IPS DF 4.7 (cell line): ENCODE measurements at regions not wholly inside any gene's neighbourhood (a gene's known extent, or its start where the extent isn't known, plus 50 kb on each side); places are given as distances from the start of the nearest gene placed in this dataset.

Experiments used
- DNase-seq: peaks from one replicate; pipeline ENCODE4 v3.0.0-alpha.2; 2013; ENCODE audit warnings: low spot score; ENCODE audit errors: extremely low read depth

- no peak for DNase-seq
Measured at GRCh38 chr2:59693231-59693959, 860.1 kb downstream of the BCL11A start.

GRCh38 chr2:59691518-59692190 is 861.8 kb downstream of the BCL11A start:
- DNase-seq, result no peak

DNA sequence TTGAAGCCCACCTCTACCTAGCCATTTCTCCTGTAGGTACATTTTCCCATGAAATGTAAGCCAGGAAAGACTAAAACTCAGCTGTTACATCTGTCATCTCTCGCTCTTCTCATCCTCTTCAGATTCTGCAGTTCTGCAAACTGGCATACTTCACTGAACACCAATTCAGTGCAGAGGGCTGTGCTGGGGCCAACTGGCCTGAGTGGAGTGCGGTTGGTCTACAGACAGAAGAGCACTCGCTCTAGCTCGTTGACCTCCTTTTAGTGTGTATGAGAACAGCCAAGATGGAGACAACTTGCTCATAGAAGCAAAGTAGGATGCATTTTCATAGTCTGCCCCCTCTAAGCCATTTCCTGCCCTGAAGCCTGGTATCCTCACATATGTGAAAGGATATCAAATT is 862.6 kb downstream of the BCL11A start:
- DNase-seq, result no peak

- DNase-seq, result no peak
Measured at GRCh38 chr2:59684771-59685166, 868.7 kb downstream of the BCL11A start.

DNA sequence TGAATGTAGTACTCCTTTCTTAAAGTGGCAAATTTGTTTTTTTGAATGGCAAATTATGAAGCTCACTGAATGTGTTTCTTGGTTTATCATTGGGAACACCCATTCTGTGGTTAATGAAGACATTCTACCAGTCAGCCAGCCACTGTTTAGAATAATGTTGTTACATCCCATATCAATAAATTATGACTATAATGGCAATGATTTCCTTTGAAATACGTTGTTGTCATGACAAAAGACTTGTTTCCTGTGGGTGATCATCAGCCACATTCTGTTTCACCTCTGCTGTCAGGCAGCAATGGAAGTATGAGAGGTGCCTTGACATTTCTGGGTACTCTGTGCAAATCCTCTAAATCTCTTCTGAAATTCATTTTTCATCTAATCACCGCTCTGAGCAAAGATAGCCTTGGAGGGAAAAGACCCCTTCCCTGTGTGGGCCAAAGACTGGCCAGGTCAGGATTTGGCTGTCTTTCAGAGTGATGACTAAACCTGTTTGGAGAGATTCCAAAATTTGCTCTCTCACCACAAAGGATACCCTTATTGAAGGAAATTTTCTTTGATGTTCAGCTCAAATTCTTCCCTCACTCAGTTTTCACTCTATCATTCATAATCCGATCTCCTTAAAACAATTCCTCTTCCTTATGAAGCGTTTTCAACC is 869.2 kb downstream of the BCL11A start:
- DNase-seq, result no peak

DNA sequence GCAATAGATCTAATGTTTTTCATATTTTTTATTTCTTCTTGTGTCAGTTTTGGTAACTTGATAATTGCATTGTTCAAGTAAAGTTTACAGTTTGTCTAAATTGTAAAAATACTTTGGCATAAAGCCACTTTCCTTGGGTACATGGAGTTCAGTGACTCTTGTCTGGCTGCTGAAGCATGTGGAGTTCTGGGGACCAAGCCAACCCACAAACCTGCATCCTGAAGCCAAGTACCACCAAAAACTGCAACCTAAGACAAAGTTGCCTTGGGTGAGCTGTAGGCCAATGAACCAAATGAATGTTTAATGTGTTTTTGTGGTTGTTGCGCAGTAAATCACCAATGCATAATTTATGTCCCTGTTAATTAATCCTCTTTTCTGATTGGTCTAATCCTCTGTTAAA is 872.6 kb downstream of the BCL11A start:
- DNase-seq, result no peak

- no peak for DNase-seq
Measured at GRCh38 chr2:59677158-59677557, 876.3 kb downstream of the BCL11A start.

DNA sequence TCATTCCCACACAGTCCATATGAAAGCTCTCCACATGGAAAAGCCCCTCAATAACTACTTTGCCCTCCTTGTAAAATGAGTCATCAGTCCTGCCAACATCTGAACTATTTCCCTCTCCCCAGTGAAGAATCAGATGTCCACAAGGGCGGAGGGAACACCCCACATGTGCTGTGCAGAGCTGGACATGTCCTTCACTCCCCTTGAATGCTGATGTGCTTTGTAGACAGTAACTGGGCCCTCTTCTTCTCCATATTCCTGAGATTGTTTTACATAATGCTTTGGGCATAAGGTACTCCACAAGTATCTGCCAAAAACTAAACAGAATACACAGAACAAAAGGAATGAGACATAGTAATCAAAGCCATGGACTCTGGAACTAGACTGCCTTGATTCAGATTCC is 879.4 kb downstream of the BCL11A start:
- DNase-seq, result no peak

- DNase-seq, result no peak
Measured at GRCh38 chr2:59665021-59665420, 888.4 kb downstream of the BCL11A start.

- DNase-seq, result no peak
Measured at GRCh38 chr2:59662127-59662861, 891.2 kb downstream of the BCL11A start.

DNA sequence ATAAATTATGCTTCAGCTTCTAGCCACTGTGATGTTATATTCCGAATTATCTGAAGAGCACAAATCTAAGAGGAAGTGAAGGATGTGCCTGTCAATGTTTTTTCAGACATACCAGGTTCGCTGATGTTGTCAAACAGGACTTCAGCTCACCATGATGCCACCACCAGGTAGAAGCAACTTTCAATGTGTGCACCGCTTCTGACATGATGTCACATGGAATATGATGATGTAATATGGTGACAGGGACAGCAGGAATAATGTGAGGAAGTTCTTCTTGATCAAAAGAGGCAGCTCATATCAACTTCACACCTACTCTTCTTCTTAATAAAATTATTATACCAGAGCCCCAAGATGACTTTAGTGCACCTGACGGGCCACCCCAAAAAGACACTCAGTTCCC is 893.2 kb downstream of the BCL11A start:
- no peak for DNase-seq

- DNase-seq, result no peak
Measured at GRCh38 chr2:59658906-59659635, 894.4 kb downstream of the BCL11A start.

GRCh38 chr2:59655809-59656208 is 897.6 kb downstream of the BCL11A start:
- DNase-seq, result no peak

GRCh38 chr2:59654710-59655109 is 898.7 kb downstream of the BCL11A start:
- no peak for DNase-seq

DNA sequence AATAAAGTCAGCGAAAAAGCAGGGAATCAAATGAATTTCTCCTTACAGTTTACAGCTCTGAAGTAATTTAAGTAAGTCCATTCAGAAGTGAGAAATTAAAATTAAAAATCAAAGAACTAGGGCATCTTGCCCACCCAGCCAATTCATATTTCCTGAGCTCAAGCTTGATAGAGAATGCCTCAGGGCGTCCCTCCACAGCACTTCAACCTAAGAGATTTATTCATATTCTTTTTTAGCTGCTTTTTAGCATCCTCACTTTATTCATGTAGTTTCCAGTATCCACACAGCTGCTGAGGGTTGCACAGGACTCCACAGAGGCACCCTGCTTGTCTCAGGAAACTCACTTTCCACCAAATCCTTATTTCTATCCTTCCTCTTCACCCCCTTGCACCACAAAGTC is 900.3 kb downstream of the BCL11A start:
- no peak for DNase-seq

GRCh38 chr2:59630789-59631188 is 922.7 kb downstream of the BCL11A start:
- no peak for DNase-seq

DNA sequence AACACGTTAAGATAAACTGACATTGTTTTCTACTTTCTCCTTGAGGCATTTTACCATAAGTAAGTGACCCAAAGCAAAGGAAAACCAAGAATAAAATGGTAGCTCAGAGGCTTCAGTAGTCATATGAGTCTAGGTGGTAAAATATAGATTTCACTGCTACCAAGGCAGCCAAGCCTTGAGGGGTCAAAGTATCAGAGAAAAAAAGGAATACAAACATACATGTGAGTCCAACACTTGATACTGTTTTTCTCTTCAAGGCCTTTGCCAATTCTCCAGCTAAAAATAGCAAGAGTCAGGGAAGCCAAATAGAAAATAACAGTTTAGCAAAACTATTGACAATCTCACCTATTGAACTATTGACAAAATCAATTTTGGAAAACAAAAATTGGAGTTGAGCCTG is 925.9 kb downstream of the BCL11A start:
- DNase-seq, result no peak

DNA sequence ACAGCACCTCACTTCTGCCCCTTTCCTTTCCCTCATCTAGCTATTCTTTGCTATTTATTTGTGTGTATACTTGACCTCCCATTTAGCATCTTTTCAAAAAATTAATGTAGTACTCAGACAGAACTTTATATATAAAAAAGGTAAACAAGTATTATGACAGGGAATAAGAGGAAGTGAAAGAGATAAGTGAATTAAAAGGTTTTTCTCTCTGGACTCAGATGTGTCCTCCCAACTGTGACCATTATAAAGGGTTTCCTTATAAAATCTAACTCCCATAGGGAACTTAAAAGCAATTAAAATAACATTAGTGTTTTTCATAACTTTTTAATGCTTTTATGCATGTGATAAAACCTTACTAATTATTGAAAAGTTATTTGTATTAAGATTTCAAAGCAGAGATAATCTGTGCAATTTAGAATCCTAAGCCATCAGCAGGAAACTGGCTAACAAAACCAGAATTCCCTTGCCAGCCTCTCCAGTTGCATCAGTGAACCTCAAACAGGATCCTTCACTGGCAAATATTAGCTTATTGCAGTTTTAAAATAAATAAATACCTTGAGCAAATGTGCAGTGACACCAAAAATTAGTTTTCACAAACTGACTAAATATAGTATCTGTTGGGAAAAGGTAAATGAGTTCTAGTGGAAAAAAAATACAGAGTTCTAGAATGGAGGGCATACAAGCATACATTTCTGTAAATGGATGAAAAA is 930.7 kb downstream of the BCL11A start:
- DNase-seq, result no peak

DNA sequence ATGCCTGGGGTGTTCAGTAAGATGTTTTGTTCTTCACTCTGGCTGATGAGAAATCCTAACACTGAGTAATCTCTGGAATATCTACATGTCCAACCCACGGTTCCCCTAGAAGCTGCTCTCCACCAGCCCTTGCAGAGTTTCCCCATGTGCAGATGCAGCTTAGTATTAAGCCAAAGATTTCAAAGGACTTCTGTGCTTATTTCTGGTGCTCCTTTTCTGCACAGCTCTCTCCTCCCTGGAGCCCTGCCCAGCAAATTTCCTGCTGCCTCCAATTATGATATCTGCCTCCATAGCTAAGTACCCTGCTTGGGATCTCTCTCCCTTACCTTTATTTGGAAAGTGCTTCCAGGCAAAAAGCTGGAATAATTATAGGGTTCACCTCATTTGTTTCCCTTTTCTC is 949.3 kb downstream of the BCL11A start:
- DNase-seq, result no peak

DNA sequence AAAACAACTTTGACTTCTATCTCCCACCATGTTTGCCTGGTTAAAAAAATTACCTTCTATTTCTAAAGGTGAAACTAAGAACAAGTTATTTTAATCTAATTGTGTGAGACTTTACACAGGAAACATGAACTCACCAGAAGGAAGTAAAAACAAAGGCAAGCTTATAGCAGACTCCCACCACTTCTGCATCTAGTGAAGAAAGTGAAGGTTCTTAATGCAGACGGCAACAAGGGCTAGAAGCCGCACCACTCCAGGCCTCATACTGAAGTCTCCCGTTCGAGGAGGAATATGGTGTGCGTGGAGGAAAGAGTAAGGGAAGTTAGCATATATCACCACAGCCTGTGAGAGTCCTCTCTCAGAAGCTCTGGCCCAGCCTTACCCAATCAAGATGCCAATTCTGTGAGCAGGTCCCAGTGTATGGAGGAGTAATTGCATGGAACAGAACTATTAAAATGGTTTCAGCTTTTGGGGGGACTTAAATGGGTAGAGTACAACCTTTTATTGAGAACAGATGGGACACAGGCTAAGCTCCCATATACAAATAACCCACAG is 958.7 kb downstream of the BCL11A start:
- DNase-seq, result no peak
